HEK293 (cell line): ENCODE measurements at regions not wholly inside any gene's neighbourhood (a gene's known extent, or its start where the extent isn't known, plus 50 kb on each side); places are given as distances from the start of the nearest gene placed in this dataset.

Experiments
- CTCF ChIA-PET: fragments of 350-600 bp; formaldehyde crosslinking; extraction: SDS; loops from one replicate; lab custom pipeline; 2021; ENCODE audit warnings: antibody characterized with exemption; lab: Yijun Ruan, JAX
- POLR2A ChIA-PET: fragments of 300-600 bp; formaldehyde crosslinking; extraction: SDS; loops from one replicate; lab custom pipeline; 2020; ENCODE audit warnings: antibody characterized with exemption, inconsistent platforms; lab: Yijun Ruan, JAX
- H3K27ac ChIP-seq: fragments of 200-500 bp; sonication (Bioruptor generic); 2 replicates; pipeline ENCODE4 v1.5.1; 2014; ENCODE audit warnings: low read depth, low read length, control low read depth, inconsistent platforms; ENCODE audit errors: extremely low read depth
- H3K36me3 ChIP-seq, 2 experiments: fragments of 200-500 bp in 1 of 2; sonication (Bioruptor generic) in 1 of 2; 1 replicate in 1 of 2; 2 replicates in 1 of 2; pipeline ENCODE4 v1.5.1; 2014 to 2017; ENCODE audit warnings: inconsistent platforms in 2 of 2, low read length in 2 of 2; ENCODE audit not compliant: control insufficient read depth in 2 of 2, insufficient read depth in 1 of 2
- H3K4me1 ChIP-seq: fragments of 200-500 bp; sonication (Bioruptor generic); 2 replicates; pipeline ENCODE4 v1.5.1; 2014; ENCODE audit warnings: mild to moderate bottlenecking, low read length, inconsistent platforms; ENCODE audit not compliant: control insufficient read depth, insufficient read depth
- H3K4me3 ChIP-seq: 2 replicates; pipeline ENCODE4 v1.5.1; 2011; ENCODE audit warnings: low read depth, mild to moderate bottlenecking, control low read depth, low read length, moderate library complexity
- H3K9me3 ChIP-seq: fragments of 200-500 bp; sonication (Bioruptor generic); 2 replicates; pipeline ENCODE4 v1.5.1; 2014; ENCODE audit warnings: low read depth, low read length, inconsistent platforms; ENCODE audit not compliant: control insufficient read depth, insufficient read depth
- AEBP2 ChIP-seq: fragments of 450-650 bp; formaldehyde crosslinking; IDR thresholded peaks from 2 replicates; pipeline ENCODE4 v1.5.1; 2016; ENCODE audit warnings: missing biosample characterization, missing genetic modification characterization, borderline replicate concordance
- BCL11A ChIP-seq: fragments of 450-650 bp; formaldehyde crosslinking; IDR thresholded peaks from 2 replicates; pipeline ENCODE4 v1.5.1; 2016; ENCODE audit warnings: low read depth, missing biosample characterization, missing genetic modification characterization
- EGR2 ChIP-seq: fragments of 450-650 bp; formaldehyde crosslinking; IDR thresholded peaks from 2 replicates; pipeline ENCODE4 v1.5.1; 2016; ENCODE audit warnings: low read depth, missing biosample characterization, missing genetic modification characterization
- GLI2 ChIP-seq: fragments of 450-650 bp; formaldehyde crosslinking; IDR thresholded peaks from 2 replicates; pipeline ENCODE4; 2017; ENCODE audit warnings: missing biosample characterization, missing genetic modification characterization, low read depth, borderline replicate concordance
- KLF1 ChIP-seq: fragments of 450-650 bp; formaldehyde crosslinking; IDR thresholded peaks from 2 replicates; pipeline ENCODE4 v1.5.1; 2016; ENCODE audit warnings: missing biosample characterization, missing genetic modification characterization
- OVOL3 ChIP-seq: fragments of 450-650 bp; formaldehyde crosslinking; IDR thresholded peaks from 2 replicates; pipeline ENCODE4 v1.5.1; 2016; ENCODE audit warnings: missing biosample characterization, missing genetic modification characterization
- PRDM1 ChIP-seq: fragments of 450-650 bp; formaldehyde crosslinking; IDR thresholded peaks from 2 replicates; pipeline ENCODE4; 2016; ENCODE audit warnings: missing biosample characterization, missing genetic modification characterization
- PRDM10 ChIP-seq: fragments of 450-650 bp; formaldehyde crosslinking; IDR thresholded peaks from 2 replicates; pipeline ENCODE4 v1.5.1; 2016; ENCODE audit warnings: missing biosample characterization, missing genetic modification characterization
- WT1 ChIP-seq: fragments of 450-650 bp; formaldehyde crosslinking; IDR thresholded peaks from 2 replicates; pipeline ENCODE4 v1.5.1; 2016; ENCODE audit warnings: missing biosample characterization, missing genetic modification characterization
- ZBTB20 ChIP-seq: fragments of 450-650 bp; formaldehyde crosslinking; IDR thresholded peaks from 2 replicates; pipeline ENCODE4 v1.5.1; 2016; ENCODE audit warnings: missing biosample characterization, missing genetic modification characterization
- ZBTB49 ChIP-seq: fragments of 450-650 bp; formaldehyde crosslinking; IDR thresholded peaks from 2 replicates; pipeline ENCODE4 v1.5.1; 2016; ENCODE audit warnings: missing biosample characterization, missing genetic modification characterization, low read depth
- ZFP3 ChIP-seq: fragments of 450-650 bp; formaldehyde crosslinking; IDR thresholded peaks from 2 replicates; pipeline ENCODE4 v1.5.1; 2016; ENCODE audit warnings: low read depth, missing biosample characterization, missing genetic modification characterization
- ZNF114 ChIP-seq: fragments of 450-650 bp; formaldehyde crosslinking; IDR thresholded peaks from 2 replicates; pipeline ENCODE4 v1.5.0; 2017; ENCODE audit warnings: missing biosample characterization, missing genetic modification characterization
- ZNF132 ChIP-seq: fragments of 450-650 bp; formaldehyde crosslinking; IDR thresholded peaks from 2 replicates; pipeline ENCODE4 v1.5.1; 2017; ENCODE audit warnings: missing biosample characterization, missing genetic modification characterization, borderline replicate concordance
- ZNF140 ChIP-seq: fragments of 450-650 bp; formaldehyde crosslinking; IDR thresholded peaks from 2 replicates; pipeline ENCODE4 v1.5.1; 2016; ENCODE audit warnings: missing biosample characterization, missing genetic modification characterization
- ZNF146 ChIP-seq: fragments of 450-650 bp; formaldehyde crosslinking; IDR thresholded peaks from 2 replicates; pipeline ENCODE4 v1.5.1; 2016; ENCODE audit warnings: missing biosample characterization, missing genetic modification characterization
- ZNF184 ChIP-seq: fragments of 450-650 bp; IDR thresholded peaks from 2 replicates; pipeline ENCODE4 v1.5.1; 2018; ENCODE audit warnings: missing biosample characterization, mild to moderate bottlenecking, missing genetic modification characterization
- ZNF19 ChIP-seq: fragments of 450-650 bp; formaldehyde crosslinking; IDR thresholded peaks from 2 replicates; pipeline ENCODE4; 2016; ENCODE audit warnings: missing biosample characterization, missing genetic modification characterization, low read depth
- ZNF248 ChIP-seq: fragments of 450-650 bp; formaldehyde crosslinking; IDR thresholded peaks from 2 replicates; pipeline ENCODE4 v1.5.1; 2017; ENCODE audit warnings: missing biosample characterization, missing genetic modification characterization
- ZNF292 ChIP-seq: fragments of 450-650 bp; formaldehyde crosslinking; IDR thresholded peaks from 2 replicates; pipeline ENCODE4 v1.5.1; 2016; ENCODE audit warnings: low read depth, missing biosample characterization, missing genetic modification characterization, borderline replicate concordance
- ZNF394 ChIP-seq: fragments of 450-650 bp; formaldehyde crosslinking; IDR thresholded peaks from 2 replicates; pipeline ENCODE4 v1.5.1; 2016; ENCODE audit warnings: missing biosample characterization, missing genetic modification characterization, mild to moderate bottlenecking, moderate library complexity, borderline replicate concordance
- ZNF416 ChIP-seq: fragments of 450-650 bp; formaldehyde crosslinking; IDR thresholded peaks from 2 replicates; pipeline ENCODE4 v1.5.1; 2016; ENCODE audit warnings: missing biosample characterization, missing genetic modification characterization
- ZNF473 ChIP-seq: fragments of 450-650 bp; formaldehyde crosslinking; IDR thresholded peaks from 2 replicates; pipeline ENCODE4 v1.5.1; 2017; ENCODE audit warnings: missing biosample characterization, missing genetic modification characterization
- ZNF501 ChIP-seq: fragments of 450-650 bp; formaldehyde crosslinking; IDR thresholded peaks from 2 replicates; pipeline ENCODE4 v1.5.1; 2016; ENCODE audit warnings: missing biosample characterization, missing genetic modification characterization
- ZNF530 ChIP-seq: fragments of 450-650 bp; formaldehyde crosslinking; IDR thresholded peaks from 2 replicates; pipeline ENCODE4 v1.5.1; 2016; ENCODE audit warnings: low read depth, missing biosample characterization, missing genetic modification characterization
- ZNF544 ChIP-seq: fragments of 450-650 bp; formaldehyde crosslinking; IDR thresholded peaks from 2 replicates; pipeline ENCODE4 v1.5.0; 2017; ENCODE audit warnings: missing biosample characterization, missing genetic modification characterization
- ZNF555 ChIP-seq: fragments of 450-650 bp; formaldehyde crosslinking; conservative IDR thresholded peaks from 2 replicates; pipeline ENCODE4 v1.5.1; 2017; ENCODE audit warnings: missing biosample characterization, mild to moderate bottlenecking, missing genetic modification characterization, inconsistent platforms
- ZNF558 ChIP-seq: fragments of 450-650 bp; formaldehyde crosslinking; IDR thresholded peaks from 2 replicates; pipeline ENCODE4 v1.5.1; 2016; ENCODE audit warnings: missing biosample characterization, missing genetic modification characterization
- ZNF623 ChIP-seq: fragments of 450-650 bp; formaldehyde crosslinking; IDR thresholded peaks from 2 replicates; pipeline ENCODE4 v1.5.1; 2016; ENCODE audit warnings: missing biosample characterization, missing genetic modification characterization
- ZNF777 ChIP-seq: fragments of 450-650 bp; formaldehyde crosslinking; IDR thresholded peaks from 2 replicates; pipeline ENCODE4 v1.5.1; 2017; ENCODE audit warnings: missing biosample characterization, missing genetic modification characterization, borderline replicate concordance
- ZSCAN18 ChIP-seq: fragments of 450-650 bp; formaldehyde crosslinking; IDR thresholded peaks from 2 replicates; pipeline ENCODE4 v1.5.1; 2016; ENCODE audit warnings: missing biosample characterization, missing genetic modification characterization

- POLR2A ChIA-PET = no interaction called here
- no peaks in the 10 kb centered on the region for H3K9me3 ChIP-seq
- H3K4me1 ChIP-seq = no peaks in the 10 kb centered on the region
- H3K27ac ChIP-seq = no peak overlapping the region
- H3K4me3 ChIP-seq = no peak overlapping the region
- no peak for TF ChIP-seq ZNF184 (tag by site-specific recombination)
- no peak for TF ChIP-seq ZNF132
- no peak for TF ChIP-seq ZNF19
- TF ChIP-seq ZNF146 (tag by site-specific recombination) = no peak
- no peak for TF ChIP-seq ZNF140 (tag by site-specific recombination)
- TF ChIP-seq PRDM1 (tag by site-specific recombination) = no peak
- TF ChIP-seq ZNF416 = no peak
- no peak for TF ChIP-seq GLI2
- TF ChIP-seq ZNF394 (tag by site-specific recombination) = no peak
- no peak for TF ChIP-seq ZNF292
- TF ChIP-seq ZNF473 (tag by site-specific recombination) = no peak
- TF ChIP-seq OVOL3 (tag by site-specific recombination) = no peak
- TF ChIP-seq ZNF501 (tag by site-specific recombination) = no peak
- no peak for TF ChIP-seq ZNF248 (tag by site-specific recombination)
- TF ChIP-seq ZNF555 (tag by site-specific recombination) = no peak
- no peak for TF ChIP-seq ZFP3 (tag by site-specific recombination)
- TF ChIP-seq ZNF544 (tag by site-specific recombination) = no peak
- TF ChIP-seq KLF1 (tag by site-specific recombination) = no peak
- TF ChIP-seq ZBTB20 = no peak
- no peak for TF ChIP-seq EGR2 (tag by site-specific recombination)
- H3K36me3 ChIP-seq = no peaks in the 10 kb centered on the region
- CTCF ChIA-PET = no interaction called here
Observed at GRCh38 chr3:166663194-166663593, 716.9 kb downstream of the ZBBX start.

- CTCF ChIA-PET = no interaction called here
- Histone ChIP-seq H3K4me3 (no peak overlapping the region), H3K27ac (no peak overlapping the region), H3K36me3 (no peaks in the 10 kb centered on the region), H3K9me3 (no peaks in the 10 kb centered on the region), H3K4me1 (no peaks in the 10 kb centered on the region)
- POLR2A ChIA-PET = no interaction called here
- no peak for TF ChIP-seq ZNF558 (tag by site-specific recombination)
- no peak for TF ChIP-seq ZNF530
- no peak for TF ChIP-seq ZNF114 (tag by site-specific recombination)
- no peak for TF ChIP-seq ZNF140 (tag by site-specific recombination)
- TF ChIP-seq ZNF623 = no peak
- no peak for TF ChIP-seq OVOL3 (tag by site-specific recombination)
- TF ChIP-seq ZBTB49 (tag by site-specific recombination) = no peak
- TF ChIP-seq PRDM10 = no peak
- TF ChIP-seq WT1 (tag by site-specific recombination) = no peak
- no peak for TF ChIP-seq ZNF777 (tag by site-specific recombination)
- TF ChIP-seq BCL11A (tag by site-specific recombination) = no peak
- TF ChIP-seq AEBP2 (tag by site-specific recombination) = no peak
- TF ChIP-seq ZSCAN18 (tag by site-specific recombination) = no peak
Observed at GRCh38 chr3:166661621-166662020, 718.5 kb downstream of the ZBBX start.
